T-helper 2 cell treated with Interferon-gamma antibody and Interleukin-4, amounts not matched to agents 5 μg/mL and 100 μg/mL, for 36 hours (primary cell): ENCODE measurements at regions not wholly inside any gene's neighbourhood (a gene's known extent, or its start where the extent isn't known, plus 50 kb on each side); places are given as distances from the start of the nearest gene placed in this dataset.

ENCODE experiments used
- DNase-seq: peaks from one replicate; pipeline ENCODE4 v3.0.0; 2021; ENCODE audit warnings: low spot score
- H3K27ac Mint-ChIP-seq: one replicate; pipeline ENCODE4 v1.8.0; 2021; ENCODE audit warnings: mild to moderate bottlenecking, mixed read lengths
- H3K27me3 Mint-ChIP-seq: one replicate; pipeline ENCODE4 v1.8.0; 2021; ENCODE audit warnings: low read depth, mixed read lengths
- H3K36me3 Mint-ChIP-seq: one replicate; pipeline ENCODE4 v1.8.0; 2021; ENCODE audit warnings: low read depth, mixed read lengths
- H3K4me1 Mint-ChIP-seq: one replicate; pipeline ENCODE4 v1.8.0; 2021; ENCODE audit warnings: low read depth, mixed read lengths
- H3K4me3 Mint-ChIP-seq: one replicate; pipeline ENCODE4 v1.8.0; 2022; ENCODE audit warnings: mild to moderate bottlenecking, moderate library complexity, mixed read lengths
- H3K9me3 Mint-ChIP-seq: one replicate; pipeline ENCODE4 v1.8.0; 2021; ENCODE audit warnings: mixed read lengths

GRCh38 chr14:89586258-89587135, 169.5 kb upstream of the FOXN3 start:
- no peaks in the 10 kb centered on the region for H3K27me3 Mint-ChIP-seq
- no peak overlapping the region for H3K27ac Mint-ChIP-seq
- DNase-seq: peak; percentile 20
- peaks cover 49% of the 10 kb centered on the region for H3K4me1 Mint-ChIP-seq
- peaks cover 9% of the 10 kb centered on the region for H3K9me3 Mint-ChIP-seq
- H3K36me3 Mint-ChIP-seq: peaks cover 64% of the 10 kb centered on the region
- H3K4me3 Mint-ChIP-seq: peak overlapping the region; percentile 20

DNA sequence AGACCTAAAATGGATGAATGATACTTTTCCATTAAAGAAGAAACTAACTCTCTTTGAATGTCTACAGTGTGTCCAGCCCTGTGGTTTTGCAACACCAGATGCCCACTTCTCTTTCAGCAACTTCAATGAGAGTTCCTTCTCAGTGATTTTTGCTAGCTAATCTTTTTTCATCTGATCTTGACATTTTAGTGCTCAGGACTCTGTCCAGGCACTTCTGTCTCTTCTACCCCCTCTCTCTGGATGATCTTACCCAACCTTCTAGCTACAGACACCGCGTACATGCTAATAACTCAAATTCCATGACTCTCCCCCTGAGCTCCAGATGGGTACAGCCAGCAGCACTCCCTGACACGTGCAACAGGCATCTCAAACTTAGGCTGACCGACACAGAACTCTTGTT, 161.1 kb upstream of the FOXN3 start:
- Mint-ChIP-seq H3K27ac (no peak overlapping the region), H3K9me3 (no peaks in the 10 kb centered on the region), H3K4me3 (no peak overlapping the region), H3K27me3 (no peaks in the 10 kb centered on the region), H3K36me3 (peaks cover 33% of the 10 kb centered on the region), H3K4me1 (peaks cover 7% of the 10 kb centered on the region)
- no peak for DNase-seq

DNA sequence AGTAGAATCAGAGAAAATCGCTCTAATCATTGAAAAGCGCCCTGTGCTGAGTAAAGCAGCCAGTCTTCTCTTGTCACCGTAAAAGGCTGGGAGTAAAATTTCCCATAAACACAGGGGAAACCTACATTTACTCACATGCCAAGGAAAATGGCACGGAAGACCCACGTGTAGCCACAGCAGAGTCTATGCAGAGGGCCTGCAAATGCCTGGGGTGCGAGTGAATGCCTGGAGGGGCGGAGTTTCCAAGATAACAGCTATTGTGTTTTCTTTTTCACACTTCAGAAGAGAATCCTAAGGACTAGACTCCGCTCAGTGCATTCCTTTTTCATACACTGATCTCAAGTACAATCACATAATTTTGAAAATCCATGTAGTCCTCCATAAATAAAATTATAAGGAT, 159.9 kb upstream of the FOXN3 start:
- Mint-ChIP-seq H3K36me3 (peaks cover 28% of the 10 kb centered on the region), H3K9me3 (no peaks in the 10 kb centered on the region), H3K4me1 (peaks cover 9% of the 10 kb centered on the region), H3K27ac (no peak overlapping the region), H3K27me3 (no peaks in the 10 kb centered on the region), H3K4me3 (no peak overlapping the region)
- DNase-seq: no peak

- H3K4me1 Mint-ChIP-seq: peaks cover 9% of the 10 kb centered on the region
Measured at GRCh38 chr14:89576145-89576927, 159.3 kb upstream of the FOXN3 start.

DNA sequence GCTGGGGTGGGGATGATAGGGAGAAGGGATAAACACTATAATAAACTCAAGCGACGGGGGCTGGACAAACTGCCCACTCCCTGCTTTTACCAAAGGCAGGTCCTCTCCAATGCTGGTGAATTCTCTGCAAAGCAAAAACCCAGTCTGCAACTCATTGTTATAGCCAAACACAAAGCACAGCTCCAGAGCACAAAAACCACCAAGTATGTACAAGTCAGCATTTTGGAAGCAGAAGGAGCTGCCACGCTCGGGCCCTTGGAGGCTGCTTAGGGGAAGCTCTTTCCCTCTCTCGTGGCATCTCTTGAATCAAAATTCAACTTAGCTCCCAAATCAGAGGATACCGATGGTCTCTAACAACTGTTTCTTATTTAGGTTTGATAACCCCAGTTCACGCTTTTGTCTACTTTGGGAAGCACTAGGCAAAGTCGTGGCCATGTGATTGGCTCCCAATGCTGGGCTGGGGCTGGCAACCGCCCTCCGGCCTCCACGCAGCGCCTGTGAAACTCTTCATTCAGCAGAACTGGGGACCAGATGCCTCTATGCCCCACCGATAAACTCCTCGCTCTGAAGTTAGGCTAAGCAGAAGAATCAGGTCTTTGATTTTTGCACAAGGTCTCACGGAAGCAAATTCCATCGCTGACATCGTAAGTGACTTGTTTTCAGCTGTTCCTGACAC, 158.5 kb upstream of the FOXN3 start:
- Mint-ChIP-seq H3K27me3 (no peaks in the 10 kb centered on the region), H3K4me1 (peaks cover 9% of the 10 kb centered on the region), H3K4me3 (no peak overlapping the region), H3K9me3 (no peaks in the 10 kb centered on the region), H3K36me3 (peaks cover 19% of the 10 kb centered on the region), H3K27ac (no peak overlapping the region)
- DNase-seq: no peak

More at GRCh38 chr14:89576145-89576927, 159.3 kb upstream of the FOXN3 start:
- DNase-seq: no peak
- Mint-ChIP-seq H3K4me3 (no peak overlapping the region), H3K27me3 (no peaks in the 10 kb centered on the region), H3K9me3 (no peaks in the 10 kb centered on the region), H3K36me3 (peaks cover 24% of the 10 kb centered on the region), H3K27ac (no peak overlapping the region)

DNA sequence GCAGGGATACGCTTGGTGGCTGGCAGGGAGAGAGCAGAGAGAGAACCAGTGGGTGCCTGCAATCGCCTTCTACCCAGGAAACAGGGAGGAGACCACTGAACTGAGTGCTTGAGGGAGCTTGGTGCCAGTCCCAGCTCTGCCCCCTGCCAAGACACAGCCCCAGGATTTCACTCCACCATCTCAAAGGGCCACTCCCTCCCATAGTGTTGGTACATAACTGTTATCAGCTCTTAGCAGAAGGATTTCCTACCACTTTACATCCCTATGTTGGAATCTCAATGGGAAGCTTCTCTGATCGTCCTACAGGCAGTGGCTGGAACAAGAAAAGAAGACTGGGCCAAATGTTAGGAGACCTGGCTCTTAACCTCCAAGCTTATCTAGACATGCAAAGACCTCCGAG, 157.4 kb upstream of the FOXN3 start:
- H3K36me3 Mint-ChIP-seq: peaks cover 19% of the 10 kb centered on the region
- H3K4me1 Mint-ChIP-seq: peaks cover 7% of the 10 kb centered on the region
- no peak overlapping the region for H3K27ac Mint-ChIP-seq

GRCh38 chr14:89573399-89573657, 156.3 kb upstream of the FOXN3 start:
- peaks cover 6% of the 10 kb centered on the region for H3K4me1 Mint-ChIP-seq
- H3K27me3 Mint-ChIP-seq: no peaks in the 10 kb centered on the region
- no peak overlapping the region for H3K4me3 Mint-ChIP-seq
- H3K27ac Mint-ChIP-seq: no peak overlapping the region
- H3K36me3 Mint-ChIP-seq: peaks cover 16% of the 10 kb centered on the region
- no peak for DNase-seq
- H3K9me3 Mint-ChIP-seq: no peaks in the 10 kb centered on the region

More for the DNA sequence above, 157.4 kb upstream of the FOXN3 start:
- DNase-seq: no peak
- H3K9me3 Mint-ChIP-seq: no peaks in the 10 kb centered on the region
- H3K27me3 Mint-ChIP-seq: no peaks in the 10 kb centered on the region
- H3K4me3 Mint-ChIP-seq: no peak overlapping the region

DNA sequence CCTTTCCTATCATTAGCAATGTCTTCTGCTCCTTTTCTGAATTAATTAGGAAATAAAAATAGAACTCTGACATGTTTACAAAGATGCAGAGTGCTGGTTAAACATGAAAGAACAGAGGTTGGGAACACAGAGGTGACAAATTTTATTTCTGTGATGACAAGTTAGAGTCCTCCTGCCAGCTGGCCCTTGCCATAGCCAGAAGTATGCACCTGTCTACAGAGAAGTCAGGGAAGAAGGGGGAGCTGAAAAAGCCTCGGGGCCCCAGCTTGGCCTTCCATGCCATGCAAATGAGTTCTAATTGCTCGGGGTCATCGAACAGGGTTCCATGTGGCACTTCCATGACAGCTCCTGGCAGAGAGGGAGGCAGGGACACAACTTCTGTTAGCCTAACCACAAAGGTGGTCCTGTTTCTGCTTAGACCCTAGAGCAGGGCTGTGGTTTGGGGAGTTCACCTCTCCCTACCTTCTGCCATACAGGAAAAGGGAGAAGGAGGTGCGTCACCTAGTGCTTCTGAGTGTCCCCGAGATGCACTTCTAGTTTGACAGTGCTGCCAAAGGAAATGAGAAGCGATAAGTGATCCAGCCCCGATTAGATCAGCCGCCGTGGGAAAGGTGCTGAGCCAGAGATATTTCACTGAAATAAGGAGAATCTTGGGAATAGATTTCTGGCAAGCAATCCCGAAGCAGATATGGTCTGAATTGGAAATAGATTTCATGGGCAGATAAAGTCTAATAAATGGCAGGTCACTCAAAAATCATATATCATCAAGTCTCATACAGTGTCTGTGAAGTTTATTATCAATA, 155.8 kb upstream of the FOXN3 start:
- Mint-ChIP-seq H3K27ac (no peak overlapping the region), H3K27me3 (no peaks in the 10 kb centered on the region), H3K36me3 (peaks cover 16% of the 10 kb centered on the region), H3K4me1 (peaks cover 6% of the 10 kb centered on the region), H3K4me3 (no peak overlapping the region), H3K9me3 (no peaks in the 10 kb centered on the region)
- DNase-seq: no peak

- Mint-ChIP-seq H3K4me3 (no peak overlapping the region), H3K27ac (no peak overlapping the region), H3K4me1 (peaks cover 3% of the 10 kb centered on the region), H3K36me3 (peaks cover 16% of the 10 kb centered on the region), H3K27me3 (no peaks in the 10 kb centered on the region), H3K9me3 (no peaks in the 10 kb centered on the region)
- no peak for DNase-seq
Measured at GRCh38 chr14:89571491-89571890, 154.5 kb upstream of the FOXN3 start.

GRCh38 chr14:89566644-89567415, 149.8 kb upstream of the FOXN3 start:
- Mint-ChIP-seq H3K27me3 (no peaks in the 10 kb centered on the region), H3K4me1 (peaks cover 10% of the 10 kb centered on the region), H3K9me3 (no peaks in the 10 kb centered on the region), H3K4me3 (no peak overlapping the region), H3K27ac (no peak overlapping the region), H3K36me3 (peaks cover 27% of the 10 kb centered on the region)
- DNase-seq: no peak

GRCh38 chr14:89566180-89566579, 149.1 kb upstream of the FOXN3 start:
- no peak overlapping the region for H3K27ac Mint-ChIP-seq
- peaks cover 32% of the 10 kb centered on the region for H3K36me3 Mint-ChIP-seq
- no peak for DNase-seq
- H3K9me3 Mint-ChIP-seq: no peaks in the 10 kb centered on the region
- H3K4me1 Mint-ChIP-seq: peaks cover 10% of the 10 kb centered on the region
- no peaks in the 10 kb centered on the region for H3K27me3 Mint-ChIP-seq
- no peak overlapping the region for H3K4me3 Mint-ChIP-seq

DNA sequence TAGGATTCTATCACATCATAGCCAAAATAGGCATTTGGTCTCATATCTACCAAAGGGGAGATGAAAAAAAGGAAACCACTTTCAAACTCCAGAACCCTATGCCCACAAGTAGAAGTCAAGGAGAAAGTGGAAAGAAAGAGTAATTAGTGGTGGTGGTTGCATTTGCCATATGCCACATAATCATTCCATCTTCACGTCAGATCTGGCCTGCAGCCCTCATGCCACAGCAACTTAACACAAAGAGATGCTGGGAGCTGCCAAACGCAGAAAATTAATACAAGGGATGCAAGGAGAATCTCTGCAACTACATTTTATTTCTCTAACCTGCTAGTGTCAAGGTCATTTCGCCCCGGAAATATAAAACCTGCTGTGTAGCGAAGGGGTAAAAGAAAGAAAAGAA, 148.6 kb upstream of the FOXN3 start:
- H3K27me3 Mint-ChIP-seq: no peaks in the 10 kb centered on the region
- no peak overlapping the region for H3K4me3 Mint-ChIP-seq
- no peak for DNase-seq
- peaks cover 35% of the 10 kb centered on the region for H3K36me3 Mint-ChIP-seq
- peaks cover 10% of the 10 kb centered on the region for H3K4me1 Mint-ChIP-seq
- H3K9me3 Mint-ChIP-seq: no peaks in the 10 kb centered on the region
- no peak overlapping the region for H3K27ac Mint-ChIP-seq

DNA sequence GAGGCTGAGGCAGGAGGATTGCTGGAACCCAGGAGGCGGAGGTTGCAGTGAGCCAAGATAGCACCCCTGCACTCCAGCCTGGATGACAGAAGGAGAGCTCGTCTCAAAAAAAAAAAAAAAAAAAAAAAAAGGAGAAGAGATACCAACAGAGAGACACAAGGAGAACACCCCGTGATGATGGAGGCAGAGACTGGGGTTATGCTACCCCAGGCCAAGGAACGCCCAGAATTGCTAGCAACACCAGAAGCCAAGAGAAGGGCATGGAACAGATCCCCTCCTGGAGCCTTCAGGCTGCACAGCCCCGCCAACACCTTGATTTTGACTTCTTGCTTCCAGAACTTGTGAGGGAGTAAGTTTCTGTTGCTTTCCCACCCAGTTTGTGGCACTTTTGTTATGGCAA, 148.0 kb upstream of the FOXN3 start:
- Mint-ChIP-seq H3K27ac (no peak overlapping the region), H3K4me3 (no peak overlapping the region), H3K27me3 (no peaks in the 10 kb centered on the region), H3K4me1 (peaks cover 11% of the 10 kb centered on the region), H3K36me3 (peaks cover 40% of the 10 kb centered on the region), H3K9me3 (no peaks in the 10 kb centered on the region)
- no peak for DNase-seq
